Thyroid gland (tissue), 4 donors: ENCODE measurements at regions not wholly inside any gene's neighbourhood (a gene's known extent, or its start where the extent isn't known, plus 50 kb on each side); places are given as distances from the start of the nearest gene placed in this dataset.

ENCODE experiments used
- CTCF ChIP-seq, 6 experiments: fragments of 200-600 bp in 3 of 6; fragments of 450-650 bp in 3 of 6; sonication (generic) in 3 of 6; IDR thresholded peaks; one replicate each; pipeline ENCODE4 v1.5.1; 2016 to 2019; ENCODE audit warnings: antibody characterized with exemption in 6 of 6, mild to moderate bottlenecking in 2 of 6, inconsistent platforms in 1 of 6, moderate library complexity in 1 of 6
- POLR2A ChIP-seq, 2 donors: fragments of 450-650 bp; IDR thresholded peaks; one replicate each; pipeline ENCODE4 v1.6.1; 2017; ENCODE audit warnings: antibody characterized with exemption in 2 of 2, mild to moderate bottlenecking in 2 of 2, moderate library complexity in 1 of 2

GRCh38 chr22:49641770-49642313 lies 185.8 kb downstream of the BRD1 start:
- TF ChIP-seq CTCF (IDR thresholded peaks at IDR 0.05) (no peak), POLR2A (IDR thresholded peaks at IDR 0.05) (no peak)
